ENCODE measurements at regions not wholly inside any gene's neighbourhood (a gene's known extent, or its start where the extent isn't known, plus 50 kb on each side); places are given as distances from the start of the nearest gene placed in this dataset.

GRCh38 chr3:135490219-135490915, 475.2 kb upstream of the PPP2R3A start:
- ChIA-PET CTCF (ENCODE audit: unreplicated experiment) (no interaction called here), POLR2A (no interaction called here)
- H2AFZ ChIP-seq (ENCODE audit: low read length): no peak overlapping the region

GRCh38 chr3:135491491-135492205, 473.9 kb upstream of the PPP2R3A start:
- Histone ChIP-seq H3K4me3 (ENCODE audit: low read depth, low read length, poor library complexity, severe bottlenecking) (no peak overlapping the region), H3K36me3 (ENCODE audit: insufficient read depth, low read length) (no peaks in the 10 kb centered on the region), H3K4me1 (ENCODE audit: insufficient read depth, low read length, poor library complexity, severe bottlenecking) (no peaks in the 10 kb centered on the region), H3K9me2 (ENCODE audit: insufficient read depth, low read length) (no peaks in the 10 kb centered on the region), H3K4me2 (ENCODE audit: low read length) (no peak overlapping the region), H3K9me3 (ENCODE audit: low read length) (no peaks in the 10 kb centered on the region), H3K27ac (ENCODE audit: low read depth, low read length, poor library complexity, severe bottlenecking) (no peak overlapping the region), H3K79me2 (ENCODE audit: insufficient read depth, low read depth, low read length) (no peaks in the 10 kb centered on the region), H2AFZ (ENCODE audit: low read length) (no peak overlapping the region), H4K20me1 (ENCODE audit: insufficient read depth, low read length) (no peaks in the 10 kb centered on the region)
- ChIA-PET CTCF (ENCODE audit: unreplicated experiment) (no interaction called here), POLR2A (no interaction called here)
- BruUV-seq (replicated peaks): no TSS peak
- intact Hi-C loops (cut with micrococcal nuclease; ENCODE audit: unreplicated experiment): no loop called here
- TF ChIP-seq EZH2phosphoT487 (IDR thresholded peaks at IDR 0.05; ENCODE audit: borderline replicate concordance, low read depth, low read length): no peak
- TF ChIP-seq, protein P1, sequence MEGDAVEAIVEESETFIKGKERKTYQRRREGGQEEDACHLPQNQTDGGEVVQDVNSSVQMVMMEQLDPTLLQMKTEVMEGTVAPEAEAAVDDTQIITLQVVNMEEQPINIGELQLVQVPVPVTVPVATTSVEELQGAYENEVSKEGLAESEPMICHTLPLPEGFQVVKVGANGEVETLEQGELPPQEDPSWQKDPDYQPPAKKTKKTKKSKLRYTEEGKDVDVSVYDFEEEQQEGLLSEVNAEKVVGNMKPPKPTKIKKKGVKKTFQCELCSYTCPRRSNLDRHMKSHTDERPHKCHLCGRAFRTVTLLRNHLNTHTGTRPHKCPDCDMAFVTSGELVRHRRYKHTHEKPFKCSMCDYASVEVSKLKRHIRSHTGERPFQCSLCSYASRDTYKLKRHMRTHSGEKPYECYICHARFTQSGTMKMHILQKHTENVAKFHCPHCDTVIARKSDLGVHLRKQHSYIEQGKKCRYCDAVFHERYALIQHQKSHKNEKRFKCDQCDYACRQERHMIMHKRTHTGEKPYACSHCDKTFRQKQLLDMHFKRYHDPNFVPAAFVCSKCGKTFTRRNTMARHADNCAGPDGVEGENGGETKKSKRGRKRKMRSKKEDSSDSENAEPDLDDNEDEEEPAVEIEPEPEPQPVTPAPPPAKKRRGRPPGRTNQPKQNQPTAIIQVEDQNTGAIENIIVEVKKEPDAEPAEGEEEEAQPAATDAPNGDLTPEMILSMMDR (conservative IDR thresholded peaks at IDR 0.05; ENCODE audit: low read length): no peak
- DNase-seq (ENCODE audit: low spot score): no peak

More at GRCh38 chr3:135490219-135490915, 475.2 kb upstream of the PPP2R3A start:
- no peak for DNase-seq (ENCODE audit: low spot score)
- Histone ChIP-seq H3K79me2 (ENCODE audit: insufficient read depth, low read depth, low read length) (no peaks in the 10 kb centered on the region), H3K4me3 (ENCODE audit: low read depth, low read length, poor library complexity, severe bottlenecking) (no peak overlapping the region), H3K9me2 (ENCODE audit: insufficient read depth, low read length) (no peaks in the 10 kb centered on the region), H3K4me2 (ENCODE audit: low read length) (no peak overlapping the region), H4K20me1 (ENCODE audit: insufficient read depth, low read length) (no peaks in the 10 kb centered on the region), H3K36me3 (ENCODE audit: insufficient read depth, low read length) (no peaks in the 10 kb centered on the region), H3K9me3 (ENCODE audit: low read length) (no peaks in the 10 kb centered on the region), H3K27ac (ENCODE audit: low read depth, low read length, poor library complexity, severe bottlenecking) (no peak overlapping the region), H3K4me1 (ENCODE audit: insufficient read depth, low read length, poor library complexity, severe bottlenecking) (no peaks in the 10 kb centered on the region)
- BruUV-seq (replicated peaks): no TSS peak
- TF ChIP-seq, protein P1 (conservative IDR thresholded peaks at IDR 0.05; ENCODE audit: low read length): no peak
- no peak for TF ChIP-seq EZH2phosphoT487 (IDR thresholded peaks at IDR 0.05; ENCODE audit: borderline replicate concordance, low read depth, low read length)
- intact Hi-C loops (cut with micrococcal nuclease; ENCODE audit: unreplicated experiment): no loop called here

GRCh38 chr3:135495891-135496290, 469.6 kb upstream of the PPP2R3A start:
- H4K20me1 ChIP-seq (ENCODE audit: insufficient read depth, low read length): no peaks in the 10 kb centered on the region
- no peaks in the 10 kb centered on the region for H3K36me3 ChIP-seq (ENCODE audit: insufficient read depth, low read length)
- intact Hi-C loops (cut with micrococcal nuclease; ENCODE audit: unreplicated experiment): no loop called here
- no peak overlapping the region for H2AFZ ChIP-seq (ENCODE audit: low read length)
- CTCF ChIA-PET (ENCODE audit: unreplicated experiment): no interaction called here
- no peaks in the 10 kb centered on the region for H3K4me1 ChIP-seq (ENCODE audit: insufficient read depth, low read length, poor library complexity, severe bottlenecking)
- DNase-seq (ENCODE audit: low spot score): no peak
- no peak for TF ChIP-seq EZH2phosphoT487 (IDR thresholded peaks at IDR 0.05; ENCODE audit: borderline replicate concordance, low read depth, low read length)
- TF ChIP-seq, protein P1 (conservative IDR thresholded peaks at IDR 0.05; ENCODE audit: low read length): no peak
- no peaks in the 10 kb centered on the region for H3K9me2 ChIP-seq (ENCODE audit: insufficient read depth, low read length)
- no peak overlapping the region for H3K4me2 ChIP-seq (ENCODE audit: low read length)
- no peaks in the 10 kb centered on the region for H3K79me2 ChIP-seq (ENCODE audit: insufficient read depth, low read depth, low read length)
- no peak overlapping the region for H3K27ac ChIP-seq (ENCODE audit: low read depth, low read length, poor library complexity, severe bottlenecking)
- BruUV-seq (replicated peaks): no TSS peak
- POLR2A ChIA-PET: no interaction called here
- no peak overlapping the region for H3K4me3 ChIP-seq (ENCODE audit: low read depth, low read length, poor library complexity, severe bottlenecking)
- H3K9me3 ChIP-seq (ENCODE audit: low read length): no peaks in the 10 kb centered on the region

Measured in OCI-LY7 (cell line).